Smooth muscle cell (in vitro differentiated cells): ENCODE measurements at regions not wholly inside any gene's neighbourhood (a gene's known extent, or its start where the extent isn't known, plus 50 kb on each side); places are given as distances from the start of the nearest gene placed in this dataset.

Source experiments
- DNase-seq: peaks from one replicate; lab custom pipeline; 2025; ENCODE audit not compliant: unreplicated experiment; lab: John Stamatoyannopoulos, UW
- H2AFZ ChIP-seq: fragments of 200-600 bp; sonication (generic); 2 replicates; pipeline ENCODE4 v1.6.0; 2016; ENCODE audit warnings: antibody characterized with exemption, low read depth, mild to moderate bottlenecking
- H3F3A ChIP-seq: fragments of 200-600 bp; sonication (generic); 2 replicates; pipeline ENCODE4 v1.6.0; 2017; ENCODE audit warnings: antibody characterized with exemption, low read depth
- H3K27ac ChIP-seq: fragments of 200-600 bp; sonication (generic); 2 replicates; pipeline ENCODE4 v1.5.1; 2016; ENCODE audit warnings: low read depth, mild to moderate bottlenecking
- H3K27me3 ChIP-seq: fragments of 200-600 bp; sonication (generic); 2 replicates; pipeline ENCODE4 v1.6.1; 2016; ENCODE audit warnings: low read depth, mild to moderate bottlenecking
- H3K36me3 ChIP-seq: fragments of 200-600 bp; sonication (generic); 2 replicates; pipeline ENCODE4 v1.5.1; 2016; ENCODE audit warnings: low read depth
- H3K4me1 ChIP-seq: fragments of 200-600 bp; sonication (generic); 2 replicates; pipeline ENCODE4 v1.5.1; 2016; ENCODE audit warnings: low read depth
- H3K4me2 ChIP-seq: fragments of 200-600 bp; sonication (generic); 2 replicates; pipeline ENCODE4 v1.6.0; 2016; ENCODE audit warnings: mild to moderate bottlenecking
- H3K4me3 ChIP-seq: fragments of 200-600 bp; sonication (generic); 2 replicates; pipeline ENCODE4 v1.5.1; 2016; ENCODE audit warnings: mild to moderate bottlenecking
- H3K79me2 ChIP-seq: fragments of 200-600 bp; sonication (generic); 2 replicates; pipeline ENCODE4 v1.6.0; 2016; ENCODE audit warnings: low read depth, mild to moderate bottlenecking
- H3K9ac ChIP-seq: fragments of 200-600 bp; sonication (generic); 2 replicates; pipeline ENCODE4 v1.6.0; 2016; ENCODE audit warnings: low read depth
- H3K9me3 ChIP-seq: fragments of 200-600 bp; sonication (generic); replicated peaks from 2 replicates; pipeline ENCODE4 v1.5.1; 2016; ENCODE audit warnings: low read depth
- H4K20me1 ChIP-seq: fragments of 200-600 bp; sonication (generic); 2 replicates; pipeline ENCODE4 v1.6.0; 2016; ENCODE audit warnings: low read depth
- CTCF ChIP-seq: fragments of 200-600 bp; sonication (generic); IDR thresholded peaks from 2 replicates; pipeline ENCODE4 v1.5.1; 2017; ENCODE audit warnings: borderline replicate concordance, mild to moderate bottlenecking, antibody characterized with exemption; ENCODE audit not compliant: insufficient read depth, poor library complexity, severe bottlenecking
- WGBS: methylation state at CpG from one replicate; pipeline ENCODE4 v1.1.7; 2016; ENCODE audit warnings: low lambda C conversion rate; 5-methylcytosine and 5-hydroxymethylcytosine counted together

GRCh38 chr6:71544028-71544427 is 255.4 kb downstream of the OGFRL1 start:
- no peak overlapping the region for H3K4me3 ChIP-seq
- no peaks in the 10 kb centered on the region for H3K9me3 ChIP-seq
- no peaks in the 10 kb centered on the region for H3K4me1 ChIP-seq
- no peaks in the 10 kb centered on the region for H3K36me3 ChIP-seq
- H3K27me3 ChIP-seq = no peaks in the 10 kb centered on the region
- 45% methylated on average over 4 of the region's 4 CpGs for WGBS
- no peak for DNase-seq
- no peaks in the 10 kb centered on the region for H4K20me1 ChIP-seq
- no peak for TF ChIP-seq CTCF
- no peaks in the 10 kb centered on the region for H3K79me2 ChIP-seq
- H3K4me2 ChIP-seq = no peak overlapping the region
- no peak overlapping the region for H3K9ac ChIP-seq
- no peaks in the 10 kb centered on the region for H3F3A ChIP-seq
- H3K27ac ChIP-seq = no peak overlapping the region
- H2AFZ ChIP-seq = no peak overlapping the region

GRCh38 chr6:71544906-71545305 is 256.3 kb downstream of the OGFRL1 start:
- no peaks in the 10 kb centered on the region for H3F3A ChIP-seq
- no peak overlapping the region for H2AFZ ChIP-seq
- H3K9me3 ChIP-seq = no peaks in the 10 kb centered on the region
- H3K27ac ChIP-seq = no peak overlapping the region
- H3K9ac ChIP-seq = no peak overlapping the region
- TF ChIP-seq CTCF = no peak
- H4K20me1 ChIP-seq = no peaks in the 10 kb centered on the region
- no peak for DNase-seq
- H3K79me2 ChIP-seq = no peaks in the 10 kb centered on the region
- no peak overlapping the region for H3K4me3 ChIP-seq
- no peak overlapping the region for H3K4me2 ChIP-seq
- no peaks in the 10 kb centered on the region for H3K36me3 ChIP-seq
- H3K27me3 ChIP-seq = no peaks in the 10 kb centered on the region
- H3K4me1 ChIP-seq = no peaks in the 10 kb centered on the region

GRCh38 chr6:71545905-71546304 is 257.3 kb downstream of the OGFRL1 start:
- no peak for DNase-seq
- Histone ChIP-seq H3K4me3 (no peak overlapping the region), H2AFZ (no peak overlapping the region), H3K9ac (no peak overlapping the region), H3K4me1 (no peaks in the 10 kb centered on the region), H3K4me2 (no peak overlapping the region), H3K9me3 (no peaks in the 10 kb centered on the region), H3F3A (no peaks in the 10 kb centered on the region), H4K20me1 (no peaks in the 10 kb centered on the region), H3K27me3 (no peaks in the 10 kb centered on the region), H3K27ac (no peak overlapping the region), H3K79me2 (no peaks in the 10 kb centered on the region), H3K36me3 (no peaks in the 10 kb centered on the region)
- no peak for TF ChIP-seq CTCF
- WGBS = 90% methylated on average over 3 of the region's 3 CpGs

GRCh38 chr6:71551798-71552197 is 263.2 kb downstream of the OGFRL1 start:
- H2AFZ ChIP-seq = no peak overlapping the region
- H3K4me1 ChIP-seq = no peaks in the 10 kb centered on the region
- no peaks in the 10 kb centered on the region for H3K79me2 ChIP-seq
- H3K27ac ChIP-seq = no peak overlapping the region
- no peak overlapping the region for H3K4me3 ChIP-seq
- no peak for DNase-seq
- no peaks in the 10 kb centered on the region for H4K20me1 ChIP-seq
- 98% methylated on average over 3 of the region's 3 CpGs for WGBS
- H3K4me2 ChIP-seq = no peak overlapping the region
- TF ChIP-seq CTCF = no peak
- H3K27me3 ChIP-seq = no peaks in the 10 kb centered on the region
- H3K36me3 ChIP-seq = no peaks in the 10 kb centered on the region
- no peaks in the 10 kb centered on the region for H3K9me3 ChIP-seq
- no peak overlapping the region for H3K9ac ChIP-seq
- no peaks in the 10 kb centered on the region for H3F3A ChIP-seq
